Loucy (cell line): ENCODE measurements at regions not wholly inside any gene's neighbourhood (a gene's known extent, or its start where the extent isn't known, plus 50 kb on each side); places are given as distances from the start of the nearest gene placed in this dataset.

ENCODE experiments used
- H2AFZ ChIP-seq: fragments of 200-600 bp; sonication (generic); 2 replicates; pipeline ENCODE4 v1.6.0; 2016; ENCODE audit warnings: antibody characterized with exemption, mild to moderate bottlenecking, low read length, moderate library complexity
- H3F3A ChIP-seq: fragments of 200-600 bp; 2 replicates; pipeline ENCODE4 v1.6.0; 2016; ENCODE audit warnings: antibody characterized with exemption, low read depth, mild to moderate bottlenecking
- H3K27me3 ChIP-seq: fragments of 200-600 bp; sonication (generic); 2 replicates; pipeline ENCODE4 v1.6.1; 2014; ENCODE audit warnings: low read length, mild to moderate bottlenecking; ENCODE audit not compliant: insufficient read depth, poor library complexity, severe bottlenecking
- H3K36me3 ChIP-seq: fragments of 200-600 bp; sonication (generic); 2 replicates; pipeline ENCODE4 v1.6.1; 2016; ENCODE audit warnings: low read length; ENCODE audit not compliant: insufficient read depth
- H3K4me1 ChIP-seq: fragments of 200-600 bp; sonication (generic); 2 replicates; pipeline ENCODE4 v1.5.1; 2014; ENCODE audit warnings: low read length, mild to moderate bottlenecking; ENCODE audit not compliant: insufficient read depth, poor library complexity, severe bottlenecking
- H3K4me2 ChIP-seq: fragments of 200-600 bp; sonication (generic); 2 replicates; pipeline ENCODE4 v1.6.0; 2014; ENCODE audit warnings: antibody characterized with exemption, low read length, low read depth, mild to moderate bottlenecking; ENCODE audit not compliant: poor library complexity, severe bottlenecking
- H3K4me3 ChIP-seq: fragments of 200-600 bp; sonication (generic); 2 replicates; pipeline ENCODE4 v1.5.1; 2014; ENCODE audit warnings: low read length, mild to moderate bottlenecking, mixed read lengths; ENCODE audit not compliant: poor library complexity, severe bottlenecking
- H3K79me2 ChIP-seq: fragments of 200-600 bp; sonication (generic); 2 replicates; pipeline ENCODE4 v1.6.1; 2014; ENCODE audit warnings: low read length; ENCODE audit not compliant: insufficient read depth
- H3K9ac ChIP-seq: fragments of 200-600 bp; sonication (generic); 2 replicates; pipeline ENCODE4 v1.6.0; 2014; ENCODE audit warnings: mild to moderate bottlenecking, low read depth, low read length, moderate library complexity; ENCODE audit not compliant: poor library complexity, severe bottlenecking
- H3K9me2 ChIP-seq: fragments of 200-600 bp; sonication (generic); replicated peaks from 2 replicates; pipeline ENCODE4 v1.6.1; 2016; ENCODE audit warnings: low read depth, low read length, mixed read lengths
- H3K9me3 ChIP-seq: fragments of 200-600 bp; sonication (generic); 2 replicates; pipeline ENCODE4 v1.6.1; 2014; ENCODE audit warnings: mild to moderate bottlenecking, antibody characterized with exemption, low read length, low read depth; ENCODE audit not compliant: insufficient read depth
- H4K20me1 ChIP-seq: fragments of 200-600 bp; sonication (generic); 2 replicates; pipeline ENCODE4 v1.6.0; 2014; ENCODE audit warnings: antibody characterized with exemption, low read length, mild to moderate bottlenecking; ENCODE audit not compliant: insufficient read depth, poor library complexity, severe bottlenecking
- CTCF ChIP-seq: fragments of 200-600 bp; sonication (generic); conservative IDR thresholded peaks from 2 replicates; pipeline ENCODE4 v1.5.1; 2014; ENCODE audit warnings: mild to moderate bottlenecking, antibody characterized with exemption, low read length
- EZH2phosphoT487 ChIP-seq: fragments of 200-600 bp; IDR thresholded peaks from 2 replicates; pipeline ENCODE4 v1.6.1; 2018; ENCODE audit warnings: antibody characterized with exemption, mild to moderate bottlenecking, moderate library complexity, borderline replicate concordance

GRCh38 chr17:77437017-77437416, 296.2 kb downstream of the SEC14L1 start:
- no peaks in the 10 kb centered on the region for H3K9me3 ChIP-seq
- no peaks in the 10 kb centered on the region for H3K27me3 ChIP-seq
- TF ChIP-seq CTCF (no peak), EZH2phosphoT487 (no peak)
- H3K9ac ChIP-seq: no peak overlapping the region
- H3K4me2 ChIP-seq: no peak overlapping the region
- H2AFZ ChIP-seq: no peak overlapping the region
- peaks cover 23% of the 10 kb centered on the region for H3F3A ChIP-seq
- peaks cover 57% of the 10 kb centered on the region for H3K4me1 ChIP-seq
- H4K20me1 ChIP-seq: peaks cover 27% of the 10 kb centered on the region
- H3K4me3 ChIP-seq: no peak overlapping the region
- H3K36me3 ChIP-seq: peaks cover 50% of the 10 kb centered on the region; the same call in 1 of the 2 replicates
- peaks cover 80% of the 10 kb centered on the region for H3K79me2 ChIP-seq
- H3K9me2 ChIP-seq: no peaks in the 10 kb centered on the region

GRCh38 chr17:77437747-77438146, 297.0 kb downstream of the SEC14L1 start:
- H3F3A ChIP-seq: peaks cover 23% of the 10 kb centered on the region
- H2AFZ ChIP-seq: no peak overlapping the region
- H3K9ac ChIP-seq: no peak overlapping the region
- no peak for TF ChIP-seq CTCF
- no peak for TF ChIP-seq EZH2phosphoT487
- H3K9me2 ChIP-seq: no peaks in the 10 kb centered on the region
- H3K36me3 ChIP-seq: peaks cover 44% of the 10 kb centered on the region; the same call in 1 of the 2 replicates
- no peak overlapping the region for H3K4me2 ChIP-seq
- H3K4me1 ChIP-seq: peaks cover 59% of the 10 kb centered on the region
- H3K27me3 ChIP-seq: no peaks in the 10 kb centered on the region
- no peaks in the 10 kb centered on the region for H3K9me3 ChIP-seq
- peaks cover 20% of the 10 kb centered on the region for H4K20me1 ChIP-seq
- peaks cover 76% of the 10 kb centered on the region for H3K79me2 ChIP-seq
- no peak overlapping the region for H3K4me3 ChIP-seq

GRCh38 chr17:77438241-77439188, 297.7 kb downstream of the SEC14L1 start:
- Histone ChIP-seq H3F3A (peaks cover 23% of the 10 kb centered on the region), H2AFZ (no peak overlapping the region), H3K27me3 (no peaks in the 10 kb centered on the region), H3K4me2 (peak overlapping the region; percentile 22), H3K9me2 (no peaks in the 10 kb centered on the region), H3K9me3 (no peaks in the 10 kb centered on the region), H3K4me1 (peaks cover 67% of the 10 kb centered on the region), H4K20me1 (peaks cover 18% of the 10 kb centered on the region), H3K4me3 (no peak overlapping the region), H3K36me3 (peaks cover 39% of the 10 kb centered on the region; the same call in 1 of the 2 replicates), H3K9ac (peak overlapping the region; percentile 78), H3K79me2 (peaks cover 76% of the 10 kb centered on the region)
- TF ChIP-seq EZH2phosphoT487: no peak
- no peak for TF ChIP-seq CTCF
